ENCODE measurements at regions not wholly inside any gene's neighbourhood (a gene's known extent, or its start where the extent isn't known, plus 50 kb on each side); places are given as distances from the start of the nearest gene placed in this dataset.

GRCh38 chr12:3416670-3417069 is 74.3 kb upstream of the PRMT8 start:
- Histone ChIP-seq H3K9me3 (no peaks in the 10 kb centered on the region), H3K27ac (no peak overlapping the region), H3K36me3 (ENCODE audit: insufficient read depth in 1 of 2, low read depth in 1 of 2) (no peaks in the 10 kb centered on the region), H3K4me1 (no peaks in the 10 kb centered on the region), H3K4me3 (no peak overlapping the region), H3K27me3 (ENCODE audit: insufficient read depth in 3 of 3, low read length in 2 of 3) (peaks cover 0 to under 1% (median 0%) of the 10 kb centered on the region in 3 donors)
- no peak for DNase-seq
- intact Hi-C loops (cut with DNase I), result no loop called here
- TF ChIP-seq CTCF (IDR thresholded peaks at IDR 0.05), result no peak
- 88 to 91% (median 90%) methylated on average over 1 of the region's 1 CpG for WGBS, 3 donors
- ATAC-seq, result no peak

GRCh38 chr12:3417113-3417512 is 73.9 kb upstream of the PRMT8 start:
- no peak for ATAC-seq
- peaks cover 0 to 5% (median 0%) of the 10 kb centered on the region in 3 donors for H3K27me3 ChIP-seq (ENCODE audit: insufficient read depth in 3 of 3, low read length in 2 of 3)
- no peak for TF ChIP-seq CTCF (IDR thresholded peaks at IDR 0.05)

GRCh38 chr12:3417937-3418462 is 73.0 kb upstream of the PRMT8 start:
- no peaks in the 10 kb centered on the region for H3K4me1 ChIP-seq
- peaks cover 0 to 6% (median 0%) of the 10 kb centered on the region in 3 donors for H3K27me3 ChIP-seq (ENCODE audit: insufficient read depth in 3 of 3, low read length in 2 of 3)
- H3K36me3 ChIP-seq (ENCODE audit: insufficient read depth in 1 of 2, low read depth in 1 of 2), result no peaks in the 10 kb centered on the region
- H3K4me3 ChIP-seq, result no peak overlapping the region
- 67 to 78% (median 70%) methylated on average over 3 of the region's 3 CpGs for WGBS, 3 donors
- no peaks in the 10 kb centered on the region for H3K9me3 ChIP-seq
- H3K27ac ChIP-seq, result no peak overlapping the region
- no peak for ATAC-seq
- intact Hi-C loops (cut with DNase I), result no loop called here
- no peak for DNase-seq
- no peak for TF ChIP-seq CTCF (IDR thresholded peaks at IDR 0.05)

More at GRCh38 chr12:3417113-3417512, 73.9 kb upstream of the PRMT8 start:
- Histone ChIP-seq H3K36me3 (ENCODE audit: insufficient read depth in 1 of 2, low read depth in 1 of 2) (no peaks in the 10 kb centered on the region), H3K27ac (no peak overlapping the region), H3K9me3 (no peaks in the 10 kb centered on the region), H3K4me1 (no peaks in the 10 kb centered on the region), H3K4me3 (no peak overlapping the region)
- no peak for DNase-seq
- intact Hi-C loops (cut with DNase I), result no loop called here
- WGBS, 3 donors, result 27 to 47% (median 38%) methylated on average over 3 of the region's 3 CpGs

- Histone ChIP-seq H3K9me3 (no peaks in the 10 kb centered on the region), H3K27ac (no peak overlapping the region), H3K4me1 (no peaks in the 10 kb centered on the region), H3K36me3 (ENCODE audit: insufficient read depth in 1 of 2, low read depth in 1 of 2) (no peaks in the 10 kb centered on the region), H3K27me3 (ENCODE audit: insufficient read depth in 3 of 3, low read length in 2 of 3) (peaks cover 0 to 6% (median 0%) of the 10 kb centered on the region in 3 donors), H3K4me3 (no peak overlapping the region)
- ATAC-seq (no peak), DNase-seq (no peak)
- intact Hi-C loops (cut with DNase I), result no loop called here
- 79 to 82% (median 82%) methylated on average over 12 of the region's 12 CpGs for WGBS, 3 donors
- TF ChIP-seq CTCF (IDR thresholded peaks at IDR 0.05), result no peak
These were observed 72.2 kb upstream of the PRMT8 start for GRCh38 chr12:3418609-3419390.

Measured in psoas muscle (tissue), 7 donors.